IMR-90 (cell line): ENCODE measurements at regions not wholly inside any gene's neighbourhood (a gene's known extent, or its start where the extent isn't known, plus 50 kb on each side); places are given as distances from the start of the nearest gene placed in this dataset.

Experiments
- ATAC-seq: fragments of 200-7000 bp; cut with Tn5 transposase; 2 replicates; pipeline ENCODE4 v1.9.1; 2020; ENCODE audit warnings: low read depth, mild to moderate bottlenecking, moderate library complexity
- BruUV-seq: library from RNA; stranded (reverse); fragments of 400-500 nt; replicated peaks from 2 replicates; lab custom pipeline; 2021; lab: Mats Ljungman, UMichigan
- CTCF ChIA-PET: fragments of 300-600 bp; formaldehyde crosslinking; extraction: SDS; loops from one replicate; lab custom pipeline; 2021; ENCODE audit warnings: antibody characterized with exemption; lab: Yijun Ruan, JAX
- POLR2A ChIA-PET: fragments of 300-600 bp; sonication (Branson Sonifier 250); formaldehyde crosslinking; loops from one replicate; lab custom pipeline; 2022; ENCODE audit warnings: antibody characterized with exemption; ENCODE audit not compliant: unreplicated experiment; lab: Charles Lee
- DNase-seq: peaks from one replicate; pipeline ENCODE4 v3.0.0; 2013
- H2AFZ ChIP-seq: replicated peaks from 2 replicates; pipeline ENCODE3; 2013; ENCODE audit warnings: low read length, mild to moderate bottlenecking; ENCODE audit not compliant: poor library complexity
- H2AK5ac ChIP-seq: 2 replicates; pipeline ENCODE4 v1.6.1; 2013; ENCODE audit warnings: low read depth, low read length, inconsistent platforms
- H2AK9ac ChIP-seq: replicated peaks from 2 replicates; pipeline ENCODE3; 2013; ENCODE audit warnings: mild to moderate bottlenecking, low read depth, low read length, moderate library complexity; ENCODE audit not compliant: poor library complexity
- H2BK120ac ChIP-seq: 2 replicates; pipeline ENCODE4 v1.6.1; 2013; ENCODE audit warnings: low read depth, low read length, inconsistent platforms
- H2BK15ac ChIP-seq: 3 replicates; pipeline ENCODE4 v1.6.1; 2013; ENCODE audit warnings: low read depth, low read length, inconsistent platforms
- H2BK20ac ChIP-seq: 2 replicates; pipeline ENCODE4 v1.6.1; 2013; ENCODE audit warnings: low read depth, mild to moderate bottlenecking, inconsistent platforms, low read length, moderate library complexity
- H2BK5ac ChIP-seq: 2 replicates; pipeline ENCODE4 v1.6.1; 2013; ENCODE audit warnings: mild to moderate bottlenecking, low read depth, low read length, inconsistent platforms; ENCODE audit not compliant: poor library complexity, severe bottlenecking
- H3K14ac ChIP-seq: replicated peaks from 2 replicates; pipeline ENCODE4 v1.6.1; 2013; ENCODE audit warnings: low read depth, low read length, inconsistent platforms
- H3K18ac ChIP-seq: 2 replicates; pipeline ENCODE4 v1.6.1; 2013; ENCODE audit warnings: low read depth, low read length, control low read depth
- H3K23ac ChIP-seq: 2 replicates; pipeline ENCODE4 v1.6.1; 2013; ENCODE audit warnings: low read depth, low read length, inconsistent platforms
- H3K27ac ChIP-seq: 2 replicates; pipeline ENCODE4 v1.5.1; 2013; ENCODE audit warnings: mild to moderate bottlenecking, control low read depth, low read length; ENCODE audit not compliant: insufficient read depth
- H3K27me3 ChIP-seq: 2 replicates; pipeline ENCODE4 v1.6.1; 2013; ENCODE audit warnings: low read length; ENCODE audit not compliant: control insufficient read depth, insufficient read depth
- H3K36me3 ChIP-seq: 2 replicates; pipeline ENCODE4 v1.6.1; 2013; ENCODE audit warnings: low read length, mixed read lengths; ENCODE audit not compliant: control insufficient read depth, insufficient read depth
- H3K4ac ChIP-seq: 2 replicates; pipeline ENCODE4 v1.6.1; 2013; ENCODE audit warnings: low read depth, low read length, inconsistent platforms
- H3K4me1 ChIP-seq: 2 replicates; pipeline ENCODE4 v1.6.1; 2013; ENCODE audit warnings: low read length, mixed read lengths; ENCODE audit not compliant: control insufficient read depth, insufficient read depth
- H3K4me2 ChIP-seq: 2 replicates; pipeline ENCODE4 v1.6.1; 2013; ENCODE audit warnings: low read depth, mild to moderate bottlenecking, control low read depth, low read length, moderate library complexity
- H3K4me3 ChIP-seq: 2 replicates; pipeline ENCODE4 v1.5.1; 2013; ENCODE audit warnings: low read depth, mild to moderate bottlenecking, control low read depth, low read length, moderate library complexity; ENCODE audit not compliant: insufficient read depth
- H3K56ac ChIP-seq: 2 replicates; pipeline ENCODE4 v1.6.1; 2013; ENCODE audit warnings: low read length, inconsistent platforms; ENCODE audit not compliant: insufficient read depth; ENCODE audit errors: extremely low read depth
- H3K79me1 ChIP-seq, 2 experiments: 2 replicates each; pipeline ENCODE4 v1.6.1; 2013; ENCODE audit warnings: low read length in 2 of 2, inconsistent platforms in 1 of 2, low read depth in 1 of 2
- H3K9ac ChIP-seq: 2 replicates; pipeline ENCODE4 v1.6.1; 2013; ENCODE audit warnings: low read depth, low read length, control low read depth
- H3K9me1 ChIP-seq: 2 replicates; pipeline ENCODE4 v1.6.1; 2013; ENCODE audit warnings: low read length, inconsistent platforms; ENCODE audit not compliant: insufficient read depth
- H3K9me3 ChIP-seq: 2 replicates; pipeline ENCODE4 v1.6.1; 2013; ENCODE audit warnings: low read length; ENCODE audit not compliant: control insufficient read depth, insufficient read depth
- H4K20me1 ChIP-seq: 2 replicates; pipeline ENCODE4 v1.6.1; 2013; ENCODE audit warnings: low read length, inconsistent platforms; ENCODE audit not compliant: insufficient read depth
- H4K5ac ChIP-seq: 2 replicates; pipeline ENCODE4 v1.6.1; 2013; ENCODE audit warnings: mild to moderate bottlenecking, low read depth, low read length, control low read depth
- H4K8ac ChIP-seq, 2 experiments: 2 replicates each; pipeline ENCODE4 v1.6.1; 2013; ENCODE audit warnings: low read depth in 2 of 2, low read length in 2 of 2, control low read depth in 1 of 2, inconsistent platforms in 1 of 2
- H4K91ac ChIP-seq: 2 replicates; pipeline ENCODE4 v1.6.1; 2013; ENCODE audit warnings: low read depth, low read length, inconsistent platforms; ENCODE audit not compliant: insufficient read depth
- BHLHE40 ChIP-seq: fragments of 150-350 bp; IDR thresholded peaks from 2 replicates; pipeline ENCODE4 v1.6.1; 2016; ENCODE audit warnings: mild to moderate bottlenecking, low read depth, low read length
- MAZ ChIP-seq: IDR thresholded peaks from 2 replicates; pipeline ENCODE4 v1.6.1; 2012; ENCODE audit warnings: low read depth, mild to moderate bottlenecking, low read length, improper control_type of control experiment, moderate library complexity, borderline replicate concordance
- NFE2L2 ChIP-seq: fragments of 150-350 bp; IDR thresholded peaks from 2 replicates; pipeline ENCODE4 v1.6.1; 2016; ENCODE audit warnings: low read depth, mild to moderate bottlenecking, low read length
- POLR2A ChIP-seq: IDR thresholded peaks from 2 replicates; pipeline ENCODE4 v1.6.1; 2012; ENCODE audit warnings: mild to moderate bottlenecking, low read depth, low read length
- RCOR1 ChIP-seq: IDR thresholded peaks from 2 replicates; pipeline ENCODE4 v1.6.1; 2012; ENCODE audit warnings: mild to moderate bottlenecking, low read length, improper control_type of control experiment; ENCODE audit not compliant: insufficient replicate concordance
- SMC3 ChIP-seq: fragments of 150-350 bp; IDR thresholded peaks from 2 replicates; pipeline ENCODE4 v1.6.1; 2016; ENCODE audit warnings: low read depth, mild to moderate bottlenecking, antibody characterized with exemption, low read length, moderate library complexity
- WGBS, 2 experiments: methylation state at CpG; one replicate each; pipeline versions ENCODE4 v1.1.5 to v1.1.7; 2013; ENCODE audit warnings: missing lambda C conversion rate in 2 of 2; ENCODE audit not compliant: insufficient read length in 1 of 2; ENCODE audit errors: extremely low coverage in 2 of 2; 5-methylcytosine and 5-hydroxymethylcytosine counted together
- dilution Hi-C: fragments of 300-500 bp; cut with HindIII; formaldehyde crosslinking; loops from one replicate; pipeline ENCODE4 v1.14.3; 2018; ENCODE audit warnings: low sequenced_read_pairs; ENCODE audit not compliant: unreplicated experiment
- in situ Hi-C: fragments of 300-500 bp; cut with MboI; formaldehyde crosslinking; loops from 3 replicates; pipeline ENCODE4 v1.14.3; 2019; ENCODE audit warnings: low sequenced_read_pairs, inconsistent platforms, mixed read lengths
- intact Hi-C: fragments of 100-400 bp; cut with micrococcal nuclease; formaldehyde crosslinking; loops from 2 replicates; pipeline ENCODE4 v1.10.0; 2022
- TF ChIP-seq, protein P1 (sequence below): fragments of 150-350 bp; IDR thresholded peaks from 2 replicates; pipeline ENCODE4 v1.6.1; 2017; ENCODE audit warnings: mild to moderate bottlenecking, antibody characterized with exemption, low read length, low read depth

GRCh38 chr1:228821252-228821651, 86.0 kb downstream of the RHOU start:
- ATAC-seq = no peak
- no CpG with 5 or more reads among the region's 2 CpGs for WGBS, 2 experiments
- no peak overlapping the region for H3K56ac ChIP-seq
- ChIA-PET CTCF (interaction anchor here (0.6 kb wide), 1 partner anchor 837 kb away, joined by 3 read pairs; no protein-coding TSS in a partner anchor), POLR2A (no interaction called here)
- H2BK20ac ChIP-seq = no peak overlapping the region
- H3K23ac ChIP-seq = no peak overlapping the region
- no peak overlapping the region for H3K4ac ChIP-seq
- in situ Hi-C loops = no loop called here
- no peaks in the 10 kb centered on the region for H3K4me1 ChIP-seq
- no peaks in the 10 kb centered on the region for H3K36me3 ChIP-seq
- H2BK5ac ChIP-seq = no peak overlapping the region
- dilution Hi-C loops = no loop called here
- no peak overlapping the region for H2AK9ac ChIP-seq
- H3K14ac ChIP-seq = no peak overlapping the region
- DNase-seq = no peak
- H4K91ac ChIP-seq = no peak overlapping the region
- no peaks in the 10 kb centered on the region for H3K79me1 ChIP-seq
- H2AFZ ChIP-seq = no peak overlapping the region
- H3K9ac ChIP-seq = no peak overlapping the region
- no peak overlapping the region for H4K5ac ChIP-seq
- no peaks in the 10 kb centered on the region for H3K9me1 ChIP-seq
- H2BK120ac ChIP-seq = no peak overlapping the region
- H3K18ac ChIP-seq = no peak overlapping the region
- H2BK15ac ChIP-seq = no peak overlapping the region
- H2AK5ac ChIP-seq = no peak overlapping the region
- H3K4me3 ChIP-seq = no peak overlapping the region
- H3K4me2 ChIP-seq = no peak overlapping the region
- H4K20me1 ChIP-seq = no peaks in the 10 kb centered on the region
- no peaks in the 10 kb centered on the region for H3K9me3 ChIP-seq
- peaks cover 9% of the 10 kb centered on the region for H3K27me3 ChIP-seq
- intact Hi-C loops = no loop called here
- TF ChIP-seq MAZ (no peak), BHLHE40 (no peak), RCOR1 (no peak), POLR2A (no peak), NFE2L2 (no peak), SMC3 (no peak)
- TF ChIP-seq, protein P1, sequence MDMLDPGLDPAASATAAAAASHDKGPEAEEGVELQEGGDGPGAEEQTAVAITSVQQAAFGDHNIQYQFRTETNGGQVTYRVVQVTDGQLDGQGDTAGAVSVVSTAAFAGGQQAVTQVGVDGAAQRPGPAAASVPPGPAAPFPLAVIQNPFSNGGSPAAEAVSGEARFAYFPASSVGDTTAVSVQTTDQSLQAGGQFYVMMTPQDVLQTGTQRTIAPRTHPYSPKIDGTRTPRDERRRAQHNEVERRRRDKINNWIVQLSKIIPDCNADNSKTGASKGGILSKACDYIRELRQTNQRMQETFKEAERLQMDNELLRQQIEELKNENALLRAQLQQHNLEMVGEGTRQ = no peak
- H3K27ac ChIP-seq = no peak overlapping the region
- no TSS peak for BruUV-seq
- H4K8ac ChIP-seq = no peak overlapping the region
